Ectodermal cell (in vitro differentiated cells): ENCODE measurements at regions not wholly inside any gene's neighbourhood (a gene's known extent, or its start where the extent isn't known, plus 50 kb on each side); places are given as distances from the start of the nearest gene placed in this dataset.

ENCODE experiments used
- H3K27ac ChIP-seq: 2 replicates; pipeline ENCODE4 v1.7.0; 2013; ENCODE audit warnings: mild to moderate bottlenecking, low read depth, low read length; ENCODE audit not compliant: insufficient read depth, poor library complexity, severe bottlenecking
- H3K27me3 ChIP-seq: 2 replicates; pipeline ENCODE4 v1.7.0; 2013; ENCODE audit warnings: mild to moderate bottlenecking, low read length; ENCODE audit not compliant: insufficient read depth, control insufficient read depth, poor library complexity, severe bottlenecking
- H3K36me3 ChIP-seq: one replicate; pipeline ENCODE4 v1.7.0; 2013; ENCODE audit warnings: low read length; ENCODE audit not compliant: control insufficient read depth, insufficient read depth
- H3K4me1 ChIP-seq: one replicate; pipeline ENCODE4 v1.7.0; 2013; ENCODE audit warnings: low read length; ENCODE audit not compliant: control insufficient read depth, insufficient read depth
- H3K4me3 ChIP-seq: 2 replicates; pipeline ENCODE4 v1.7.0; 2013; ENCODE audit warnings: low read depth, low read length, control low read depth; ENCODE audit not compliant: insufficient read depth
- H3K9me3 ChIP-seq: 2 replicates; pipeline ENCODE4 v1.7.0; 2013; ENCODE audit warnings: mild to moderate bottlenecking, low read length, moderate library complexity; ENCODE audit not compliant: control insufficient read depth
- WGBS, 2 experiments: methylation state at CpG; one replicate each; pipeline ENCODE4 v1.1.7; 2013; ENCODE audit warnings: missing lambda C conversion rate in 2 of 2; 5-methylcytosine and 5-hydroxymethylcytosine counted together

DNA sequence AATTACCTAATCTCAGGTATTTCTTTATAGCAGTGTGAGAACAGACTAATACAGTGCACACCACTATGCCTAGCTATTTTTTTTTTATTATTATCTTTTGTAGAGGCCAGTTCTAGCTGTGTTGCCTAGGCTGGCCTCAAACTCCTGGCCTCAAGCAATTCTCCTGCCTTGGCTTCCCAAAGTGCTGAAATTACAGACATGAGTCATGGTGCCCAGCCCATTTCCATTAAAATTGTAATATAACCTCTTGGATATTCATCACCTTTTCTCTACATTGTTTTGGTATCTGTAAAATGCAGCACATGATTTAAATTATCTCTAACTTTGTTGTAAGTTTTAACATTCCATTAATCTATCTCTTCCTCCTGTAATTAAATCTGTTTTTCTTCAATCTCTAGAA, 2052.9 kb downstream of the ARAP2 start:
- no peak overlapping the region for H3K27ac ChIP-seq
- H3K27me3 ChIP-seq = no peaks in the 10 kb centered on the region
- no peak overlapping the region for H3K4me3 ChIP-seq
- no peaks in the 10 kb centered on the region for H3K9me3 ChIP-seq
- H3K36me3 ChIP-seq = no peaks in the 10 kb centered on the region
- no peaks in the 10 kb centered on the region for H3K4me1 ChIP-seq

DNA sequence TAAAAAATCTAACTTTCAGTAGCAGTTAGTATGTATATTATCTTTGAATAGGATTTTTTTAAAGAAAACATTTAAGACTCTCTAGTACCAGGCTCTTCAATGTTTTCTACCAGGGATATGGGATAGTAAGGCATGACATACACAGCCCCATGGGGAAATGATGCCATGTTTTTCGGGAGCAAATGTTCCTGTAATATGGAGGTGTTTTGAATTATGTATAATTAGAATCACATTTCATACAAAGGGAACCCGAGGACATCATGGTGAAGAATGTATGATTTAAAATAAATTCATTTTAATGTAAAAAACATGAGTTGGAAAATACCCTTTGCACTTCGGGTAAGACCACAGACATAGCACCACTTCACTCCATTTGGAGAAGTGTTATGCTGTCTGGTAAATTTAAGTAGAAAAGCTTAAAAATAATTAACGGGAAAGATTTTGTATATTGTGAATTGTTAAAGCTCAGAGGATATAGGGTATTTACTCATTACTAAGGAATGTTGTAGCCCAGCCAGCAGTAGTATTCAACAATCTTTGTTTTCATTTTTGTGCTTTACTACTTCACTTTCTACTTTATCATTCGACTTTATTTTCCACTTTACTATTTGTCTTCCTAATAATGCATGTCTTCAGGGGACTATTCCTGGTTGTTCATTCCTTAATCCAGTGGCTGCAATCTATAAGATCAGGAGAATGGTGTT, 2050.7 kb downstream of the ARAP2 start:
- H3K4me3 ChIP-seq = no peak overlapping the region
- no peaks in the 10 kb centered on the region for H3K36me3 ChIP-seq
- no peaks in the 10 kb centered on the region for H3K27me3 ChIP-seq
- 86 to 100% methylated on average over 3 of the region's 5 CpGs for WGBS, 2 experiments
- no peaks in the 10 kb centered on the region for H3K4me1 ChIP-seq
- H3K9me3 ChIP-seq = no peaks in the 10 kb centered on the region
- H3K27ac ChIP-seq = no peak overlapping the region

DNA sequence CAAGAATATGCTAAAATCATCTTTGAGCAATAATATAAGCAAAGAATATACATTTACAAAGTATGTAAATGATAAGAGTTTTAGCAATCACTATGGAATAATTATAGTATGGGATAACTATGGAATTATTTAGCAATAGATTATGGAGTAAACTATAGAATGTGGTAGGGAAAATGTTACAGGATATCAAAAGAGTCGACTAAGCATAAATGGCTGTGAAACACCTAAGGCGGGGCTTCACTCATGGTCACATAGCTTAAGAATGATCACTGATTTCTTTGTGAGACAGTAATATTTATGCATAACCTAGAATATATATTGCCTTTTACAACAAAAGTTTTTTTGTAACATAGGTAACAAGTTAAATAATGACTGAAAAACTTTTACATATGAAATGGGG, 2049.7 kb downstream of the ARAP2 start:
- H3K27me3 ChIP-seq = no peaks in the 10 kb centered on the region
- no peaks in the 10 kb centered on the region for H3K9me3 ChIP-seq
- no peaks in the 10 kb centered on the region for H3K4me1 ChIP-seq
- WGBS, 2 experiments = 90 to 97% methylated on average over 2 of the region's 2 CpGs
- H3K4me3 ChIP-seq = no peak overlapping the region
- no peaks in the 10 kb centered on the region for H3K36me3 ChIP-seq
- H3K27ac ChIP-seq = no peak overlapping the region

DNA sequence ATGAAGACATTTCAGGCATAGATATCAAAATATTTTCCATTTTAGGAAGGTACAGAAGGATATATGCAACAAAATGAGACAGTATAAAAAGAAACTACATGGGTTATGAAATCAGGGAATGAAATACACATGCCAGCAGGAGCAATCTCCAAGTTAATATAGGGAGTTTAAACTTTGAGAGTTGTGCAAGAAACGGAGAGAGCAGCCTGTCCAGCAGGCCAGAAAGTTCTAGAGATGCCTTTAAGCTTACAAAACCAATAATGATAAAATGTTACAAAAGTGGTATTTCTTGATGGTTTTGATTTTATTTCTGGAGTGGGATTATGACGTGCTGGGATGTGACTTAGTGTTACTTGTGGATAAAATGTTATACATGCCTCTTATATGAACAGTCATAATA, 2047.9 kb downstream of the ARAP2 start:
- H3K27me3 ChIP-seq = no peaks in the 10 kb centered on the region
- H3K9me3 ChIP-seq = no peaks in the 10 kb centered on the region
- WGBS, 2 experiments = 91 to 92% methylated on average over 1 to 2 of the region's 2 CpGs
- no peak overlapping the region for H3K27ac ChIP-seq
- no peaks in the 10 kb centered on the region for H3K36me3 ChIP-seq
- no peak overlapping the region for H3K4me3 ChIP-seq
- no peaks in the 10 kb centered on the region for H3K4me1 ChIP-seq

DNA sequence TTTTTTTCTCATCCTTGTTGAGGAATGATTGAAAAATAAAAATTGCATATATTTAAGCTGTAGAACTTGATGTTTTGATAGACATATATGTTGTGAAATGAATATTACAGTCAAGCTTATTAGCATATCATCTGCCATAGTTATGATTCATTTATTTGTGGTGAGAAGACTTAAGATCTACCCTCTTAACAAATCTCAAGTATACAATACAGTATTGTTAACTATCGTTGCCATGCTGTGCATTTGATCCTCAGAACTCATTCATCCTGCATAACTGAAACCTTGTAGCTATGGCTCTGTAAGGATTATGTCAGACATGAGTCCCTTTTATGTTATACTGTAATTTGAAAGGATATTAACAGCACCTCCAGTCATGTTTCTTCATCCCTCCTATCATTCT, 2045.3 kb downstream of the ARAP2 start:
- Histone ChIP-seq H3K27me3 (no peaks in the 10 kb centered on the region), H3K4me1 (no peaks in the 10 kb centered on the region), H3K9me3 (no peaks in the 10 kb centered on the region), H3K4me3 (no peak overlapping the region), H3K27ac (no peak overlapping the region), H3K36me3 (no peaks in the 10 kb centered on the region)
- 82 to 92% methylated on average over 1 of the region's 1 CpG for WGBS, 2 experiments

DNA sequence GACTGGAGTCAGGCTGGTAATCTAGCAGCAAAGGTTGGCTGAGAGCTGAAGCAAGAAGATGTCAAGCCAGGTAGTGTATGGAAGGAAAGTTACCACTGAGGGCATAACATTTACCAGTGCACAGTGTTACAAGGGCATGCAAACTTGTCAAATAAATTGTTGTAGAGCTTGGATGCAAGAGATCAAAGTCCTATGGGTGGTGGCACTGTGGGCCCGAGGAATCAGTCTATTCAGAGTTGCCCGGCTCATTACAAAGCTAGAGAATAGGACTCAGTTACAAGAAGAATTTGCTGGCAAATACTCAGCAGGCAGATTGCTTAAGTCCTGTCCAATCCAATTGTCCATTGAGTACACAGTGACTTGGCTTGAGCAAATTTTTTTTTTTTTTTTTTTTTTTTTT, 2043.8 kb downstream of the ARAP2 start:
- WGBS, 2 experiments = 94% methylated on average over 2 of the region's 2 CpGs
- Histone ChIP-seq H3K9me3 (no peaks in the 10 kb centered on the region), H3K4me1 (no peaks in the 10 kb centered on the region), H3K36me3 (no peaks in the 10 kb centered on the region), H3K4me3 (no peak overlapping the region), H3K27ac (no peak overlapping the region), H3K27me3 (no peaks in the 10 kb centered on the region)

DNA sequence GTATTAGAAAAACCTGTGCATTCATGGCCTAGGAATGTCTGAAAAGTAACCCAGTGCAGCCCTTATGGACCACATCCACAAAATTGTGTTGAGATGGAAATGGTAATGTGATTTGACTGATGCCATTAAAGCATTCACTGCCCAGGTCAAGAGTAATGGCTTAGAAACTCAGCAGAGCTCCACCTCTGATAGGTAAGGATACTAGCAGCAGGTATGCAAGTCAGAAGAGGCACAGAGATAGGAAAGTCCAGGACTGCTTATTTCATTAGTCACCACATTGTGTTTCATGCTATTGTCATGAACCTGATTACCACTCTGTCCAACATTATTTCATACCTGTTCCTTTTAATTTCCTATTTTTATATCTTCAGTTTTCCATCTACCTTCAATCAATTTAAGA, 2042.2 kb downstream of the ARAP2 start:
- H3K4me1 ChIP-seq = no peaks in the 10 kb centered on the region
- H3K27me3 ChIP-seq = no peaks in the 10 kb centered on the region
- H3K4me3 ChIP-seq = no peak overlapping the region
- no peak overlapping the region for H3K27ac ChIP-seq
- H3K36me3 ChIP-seq = no peaks in the 10 kb centered on the region
- no peaks in the 10 kb centered on the region for H3K9me3 ChIP-seq

DNA sequence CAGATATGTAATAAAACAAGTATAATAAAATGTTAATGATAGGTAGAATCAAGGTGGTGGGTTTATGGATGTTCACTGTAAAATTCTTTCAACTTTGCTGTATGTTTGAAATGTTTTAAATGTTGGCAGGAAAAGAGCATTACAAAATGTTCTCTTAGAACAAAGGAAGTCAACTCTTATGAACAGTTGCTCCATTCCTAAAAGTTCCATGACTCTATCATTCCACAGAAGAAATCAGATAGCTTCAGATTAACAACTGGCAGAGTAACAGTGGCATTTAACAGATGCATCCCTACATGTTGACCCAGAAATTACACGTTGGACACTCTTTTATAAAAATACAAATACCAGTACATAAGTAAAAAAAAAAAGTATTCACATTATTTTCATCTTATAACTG, 2023.7 kb downstream of the ARAP2 start:
- Histone ChIP-seq H3K27me3 (no peaks in the 10 kb centered on the region), H3K4me1 (no peaks in the 10 kb centered on the region), H3K27ac (no peak overlapping the region), H3K4me3 (no peak overlapping the region), H3K36me3 (no peaks in the 10 kb centered on the region), H3K9me3 (no peaks in the 10 kb centered on the region)
- WGBS, 2 experiments = no CpG with 5 or more reads among the region's 1 CpG

DNA sequence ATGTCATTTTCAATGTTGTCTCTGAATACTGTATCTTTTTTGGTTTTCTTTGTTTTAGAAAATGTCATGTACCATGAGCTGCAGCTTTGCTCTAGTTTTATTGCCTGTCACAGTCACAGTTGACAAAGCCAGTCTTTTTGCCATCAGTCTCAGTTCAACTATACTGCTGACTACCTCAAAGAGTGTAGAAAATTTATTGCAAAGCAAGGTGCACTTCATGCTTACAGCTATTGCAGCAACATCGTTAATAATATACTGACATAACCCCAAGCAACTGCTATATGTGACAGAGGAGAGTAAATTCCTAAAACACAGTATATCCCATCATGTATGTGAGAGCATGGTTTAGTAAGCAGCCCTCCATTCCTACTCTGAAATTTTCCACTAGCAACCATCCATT, 2022.3 kb downstream of the ARAP2 start:
- H3K27me3 ChIP-seq = no peaks in the 10 kb centered on the region
- H3K4me3 ChIP-seq = no peak overlapping the region
- 85 to 100% methylated on average over 1 of the region's 1 CpG for WGBS, 2 experiments
- H3K36me3 ChIP-seq = no peaks in the 10 kb centered on the region
- no peaks in the 10 kb centered on the region for H3K4me1 ChIP-seq
- no peak overlapping the region for H3K27ac ChIP-seq
- H3K9me3 ChIP-seq = no peaks in the 10 kb centered on the region

DNA sequence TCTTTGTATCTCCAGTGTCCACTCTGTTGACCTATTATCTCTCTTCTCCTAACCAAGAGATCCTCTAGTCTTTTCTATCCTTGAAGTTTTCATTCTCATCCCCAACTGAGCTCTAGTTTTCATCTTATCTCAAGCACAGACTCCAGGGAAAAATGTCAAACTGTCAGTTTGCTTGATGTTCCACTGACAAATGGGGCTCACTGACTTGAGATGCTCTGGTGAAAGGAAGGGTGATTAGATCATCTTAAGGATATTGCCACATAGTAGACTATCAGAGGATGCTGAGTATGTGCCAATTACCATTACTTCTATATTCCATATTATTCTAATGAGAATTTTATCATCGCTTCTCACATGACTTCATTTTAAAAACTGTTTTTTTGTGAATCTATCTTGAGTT, 2008.2 kb downstream of the ARAP2 start:
- no CpG with 5 or more reads among the region's 1 CpG for WGBS, 2 experiments
- Histone ChIP-seq H3K36me3 (no peaks in the 10 kb centered on the region), H3K27me3 (no peaks in the 10 kb centered on the region), H3K4me3 (no peak overlapping the region), H3K9me3 (no peaks in the 10 kb centered on the region), H3K4me1 (no peaks in the 10 kb centered on the region), H3K27ac (no peak overlapping the region)

DNA sequence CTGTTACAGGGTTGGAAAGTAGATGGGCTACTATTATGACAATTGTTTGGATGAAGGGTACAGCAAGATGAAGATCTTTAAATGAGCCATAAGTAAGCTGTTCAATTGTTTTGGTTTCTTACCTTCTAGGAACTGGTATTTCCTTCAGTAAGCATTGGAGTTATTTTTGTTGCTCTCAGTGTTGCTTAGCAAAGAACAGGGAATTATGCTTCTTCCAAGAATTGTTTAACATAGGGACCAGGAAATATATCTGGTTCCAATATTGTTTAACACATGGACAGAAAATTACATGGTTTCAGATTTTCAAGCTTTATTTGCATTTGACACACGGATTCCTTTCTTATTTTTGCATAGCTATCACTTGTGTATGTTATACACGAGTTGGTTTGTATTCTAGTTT, 1999.0 kb downstream of the ARAP2 start:
- no peaks in the 10 kb centered on the region for H3K27me3 ChIP-seq
- no peaks in the 10 kb centered on the region for H3K36me3 ChIP-seq
- no peak overlapping the region for H3K27ac ChIP-seq
- no peak overlapping the region for H3K4me3 ChIP-seq
- WGBS, 2 experiments = 92% methylated on average over 2 of the region's 2 CpGs; no CpG with 5 or more reads in 1 of the 2 experiments
- H3K4me1 ChIP-seq = no peaks in the 10 kb centered on the region
- H3K9me3 ChIP-seq = no peaks in the 10 kb centered on the region
